K562 (cell line): ENCODE measurements at regions not wholly inside any gene's neighbourhood (a gene's known extent, or its start where the extent isn't known, plus 50 kb on each side); places are given as distances from the start of the nearest gene placed in this dataset.

Experiments used
- ATF3 ChIP-seq, 2 experiments: fragments of 450-650 bp in 1 of 2; sonication (generic) in 1 of 2; formaldehyde crosslinking in 1 of 2; IDR thresholded peaks in 1 of 2; conservative IDR thresholded peaks in 1 of 2; 2 replicates each; pipeline versions ENCODE4 v1.6.1 to v1.8.1; 2016 to 2023; ENCODE audit warnings: mild to moderate bottlenecking in 2 of 2, moderate library complexity in 2 of 2, inconsistent platforms in 1 of 2, missing genetic modification reagents in 1 of 2
- CEBPG ChIP-seq, 3 experiments: fragments of 200-800 bp in 1 of 3; sonication (Bioruptor generic) in 1 of 3; sonication (generic) in 1 of 3; formaldehyde crosslinking in 1 of 3; IDR thresholded peaks in 2 of 3; conservative IDR thresholded peaks in 1 of 3; 2 replicates each; pipeline versions ENCODE4 v1.6.1 to v1.8.0; 2016 to 2022; ENCODE audit warnings: missing compliant biosample characterization in 2 of 3, missing genetic modification characterization in 2 of 3, mild to moderate bottlenecking in 1 of 3, missing genetic modification reagents in 1 of 3
- ZNF224 ChIP-seq: sonication (generic); formaldehyde crosslinking; IDR thresholded peaks from 2 replicates; pipeline ENCODE4 v1.8.0; 2022; ENCODE audit warnings: mild to moderate bottlenecking, missing genetic modification reagents
- ZNF830 ChIP-seq: fragments of 250-450 bp; sonication (Bioruptor Pico); IDR thresholded peaks from 2 replicates; pipeline ENCODE4 v1.5.0; 2021; ENCODE audit warnings: mild to moderate bottlenecking
- TF ChIP-seq, protein P1 (sequence below), 3 experiments: IDR thresholded peaks in 2 of 3; conservative IDR thresholded peaks in 1 of 3; 2 replicates each; pipeline ENCODE4 v1.5.1; 2011 to 2012; ENCODE audit warnings: low read length in 3 of 3, mild to moderate bottlenecking in 3 of 3, control low read depth in 2 of 3, improper control_type of control experiment in 1 of 3, inconsistent platforms in 1 of 3, low read depth in 1 of 3, mixed read lengths in 1 of 3, moderate library complexity in 1 of 3; ENCODE audit not compliant: insufficient read depth in 2 of 3

DNA sequence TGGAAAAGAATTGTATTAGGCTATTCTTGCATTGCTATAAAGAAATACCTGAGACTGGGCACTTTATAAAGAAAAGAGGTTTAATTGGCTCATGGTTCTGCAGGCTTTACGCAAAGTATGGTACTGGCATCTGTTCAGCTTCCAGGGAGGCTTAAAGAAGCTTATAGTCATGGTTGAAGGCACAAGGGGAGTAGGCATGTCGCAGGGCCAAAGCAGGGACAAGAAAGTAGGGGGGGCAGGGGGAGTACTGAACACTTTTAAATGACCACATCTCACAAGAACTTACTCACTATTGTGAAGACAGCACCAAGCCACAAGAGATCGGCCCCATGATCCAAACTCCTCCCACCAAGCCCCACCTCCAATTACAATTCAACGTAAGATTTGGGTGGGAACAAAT lies 152.5 kb upstream of the PHF14 start:
- no peak for TF ChIP-seq CEBPG (CRISPR knock-in tag; IDR thresholded peaks at IDR 0.05)
- TF ChIP-seq CEBPG (tag; conservative IDR thresholded peaks at IDR 0.05 in 1 of 2, IDR thresholded peaks at IDR 0.05 in 1 of 2), result no peak
- TF ChIP-seq, protein P1, sequence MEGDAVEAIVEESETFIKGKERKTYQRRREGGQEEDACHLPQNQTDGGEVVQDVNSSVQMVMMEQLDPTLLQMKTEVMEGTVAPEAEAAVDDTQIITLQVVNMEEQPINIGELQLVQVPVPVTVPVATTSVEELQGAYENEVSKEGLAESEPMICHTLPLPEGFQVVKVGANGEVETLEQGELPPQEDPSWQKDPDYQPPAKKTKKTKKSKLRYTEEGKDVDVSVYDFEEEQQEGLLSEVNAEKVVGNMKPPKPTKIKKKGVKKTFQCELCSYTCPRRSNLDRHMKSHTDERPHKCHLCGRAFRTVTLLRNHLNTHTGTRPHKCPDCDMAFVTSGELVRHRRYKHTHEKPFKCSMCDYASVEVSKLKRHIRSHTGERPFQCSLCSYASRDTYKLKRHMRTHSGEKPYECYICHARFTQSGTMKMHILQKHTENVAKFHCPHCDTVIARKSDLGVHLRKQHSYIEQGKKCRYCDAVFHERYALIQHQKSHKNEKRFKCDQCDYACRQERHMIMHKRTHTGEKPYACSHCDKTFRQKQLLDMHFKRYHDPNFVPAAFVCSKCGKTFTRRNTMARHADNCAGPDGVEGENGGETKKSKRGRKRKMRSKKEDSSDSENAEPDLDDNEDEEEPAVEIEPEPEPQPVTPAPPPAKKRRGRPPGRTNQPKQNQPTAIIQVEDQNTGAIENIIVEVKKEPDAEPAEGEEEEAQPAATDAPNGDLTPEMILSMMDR (IDR thresholded peaks at IDR 0.05 in 2 of 3, conservative IDR thresholded peaks at IDR 0.05 in 1 of 3; ENCODE audit: insufficient read depth in 2 of 3, low read depth in 1 of 3, low read length in 3 of 3), result no peak
- no peak for TF ChIP-seq ZNF224 (CRISPR knock-in tag)
- TF ChIP-seq ZNF830, result no peak
- no peak for TF ChIP-seq ATF3 (IDR thresholded peaks at IDR 0.05)
- no peak for TF ChIP-seq ATF3 (CRISPR knock-in tag; conservative IDR thresholded peaks at IDR 0.05)
